HG03460 (cell line): ENCODE measurements at regions not wholly inside any gene's neighbourhood (a gene's known extent, or its start where the extent isn't known, plus 50 kb on each side); places are given as distances from the start of the nearest gene placed in this dataset.

ENCODE experiments used
- ATAC-seq: cut with Tn5 transposase; IDR thresholded peaks from one replicate; pipeline ENCODE4 v1.9.1; 2021; ENCODE audit not compliant: unreplicated experiment

DNA sequence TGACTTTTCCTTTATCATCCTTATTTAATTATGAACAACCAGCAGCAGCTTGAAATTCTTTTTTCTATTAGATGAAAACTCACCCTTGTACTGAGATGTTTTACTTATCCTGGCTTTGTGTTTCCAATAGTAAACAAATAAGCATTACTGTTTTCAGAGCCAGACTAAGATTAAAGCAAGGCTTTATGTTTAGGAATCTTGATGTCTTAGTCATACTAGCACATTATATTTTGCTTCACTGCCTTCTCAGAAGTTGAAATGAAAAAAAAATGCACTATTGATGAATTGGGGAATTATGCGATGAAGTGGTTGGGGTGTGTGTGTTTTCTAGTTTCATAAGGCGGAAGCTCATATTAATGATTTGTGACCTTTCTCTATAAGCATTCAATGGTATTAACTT lies 301.2 kb upstream of the E2F7 start:
- ATAC-seq, result no peak

DNA sequence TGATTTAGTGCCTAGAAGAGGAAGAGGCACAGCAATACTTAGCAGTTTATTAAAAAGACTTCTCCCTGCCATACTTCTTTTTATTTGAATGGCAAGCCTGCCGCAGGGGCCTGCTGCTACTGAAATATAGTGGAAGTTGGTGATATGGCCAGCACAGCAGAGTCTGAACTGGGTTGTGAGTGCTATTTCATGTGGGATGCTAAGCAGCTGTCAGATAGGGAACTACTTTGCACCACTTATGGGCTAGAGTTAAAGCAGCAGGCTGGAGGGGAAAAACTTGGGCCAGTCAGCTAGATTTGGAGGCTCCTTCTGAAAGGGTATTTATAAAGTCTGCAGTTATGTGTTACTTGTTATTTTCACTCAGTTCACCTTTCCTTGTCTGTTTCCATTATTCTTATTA lies 299.0 kb upstream of the E2F7 start:
- ATAC-seq, result no peak

DNA sequence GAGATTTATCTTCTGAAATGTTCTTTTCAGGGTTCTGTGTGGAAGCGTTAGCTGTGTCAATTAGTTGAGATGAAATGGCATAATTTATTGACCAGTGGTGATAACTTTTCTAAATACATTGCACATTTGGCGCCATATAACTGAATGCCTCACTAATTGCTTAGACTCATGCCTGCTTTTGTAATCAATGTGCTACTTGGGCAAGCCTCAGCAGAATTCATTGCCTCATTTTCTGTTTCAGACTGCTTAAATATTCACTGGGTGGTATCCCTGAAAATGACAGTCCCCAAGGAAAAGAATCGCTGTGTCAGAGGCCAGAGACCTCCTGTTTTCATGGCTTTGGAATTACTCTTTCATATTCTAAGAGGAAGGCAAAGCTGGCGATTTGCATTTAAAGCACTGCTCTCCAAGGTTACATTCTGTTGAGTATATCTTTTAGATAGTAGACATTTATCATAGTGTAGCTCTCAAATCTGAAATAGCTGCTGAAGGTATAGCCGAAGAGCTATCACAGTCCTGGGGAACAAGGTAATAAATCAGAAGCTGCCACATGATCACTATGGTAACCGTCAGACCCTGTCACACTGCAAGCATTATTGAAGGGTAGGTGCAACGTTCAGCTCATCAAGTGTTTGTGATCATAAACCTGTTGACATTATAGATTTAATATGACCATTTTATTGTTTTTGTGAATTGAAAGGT lies 297.3 kb upstream of the E2F7 start:
- no peak for ATAC-seq

DNA sequence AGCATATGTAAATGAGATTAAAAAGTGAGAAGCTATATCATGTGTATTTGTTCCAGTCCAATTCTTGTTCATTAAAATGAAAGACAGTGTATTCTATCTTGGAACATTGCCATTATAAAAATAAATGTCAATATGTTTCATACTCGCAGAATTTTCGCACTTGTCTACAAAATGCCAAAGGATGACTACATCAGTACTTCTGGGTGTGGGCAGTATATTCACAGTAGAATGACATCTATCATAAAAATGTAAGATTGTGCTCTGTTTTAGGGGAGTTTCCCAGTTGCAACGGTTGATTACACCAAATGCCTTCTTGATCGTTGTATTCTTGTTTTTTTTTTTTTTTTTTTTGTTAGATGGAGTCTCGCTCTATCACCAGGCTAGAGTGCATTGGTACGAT lies 292.3 kb upstream of the E2F7 start:
- ATAC-seq, result no peak

DNA sequence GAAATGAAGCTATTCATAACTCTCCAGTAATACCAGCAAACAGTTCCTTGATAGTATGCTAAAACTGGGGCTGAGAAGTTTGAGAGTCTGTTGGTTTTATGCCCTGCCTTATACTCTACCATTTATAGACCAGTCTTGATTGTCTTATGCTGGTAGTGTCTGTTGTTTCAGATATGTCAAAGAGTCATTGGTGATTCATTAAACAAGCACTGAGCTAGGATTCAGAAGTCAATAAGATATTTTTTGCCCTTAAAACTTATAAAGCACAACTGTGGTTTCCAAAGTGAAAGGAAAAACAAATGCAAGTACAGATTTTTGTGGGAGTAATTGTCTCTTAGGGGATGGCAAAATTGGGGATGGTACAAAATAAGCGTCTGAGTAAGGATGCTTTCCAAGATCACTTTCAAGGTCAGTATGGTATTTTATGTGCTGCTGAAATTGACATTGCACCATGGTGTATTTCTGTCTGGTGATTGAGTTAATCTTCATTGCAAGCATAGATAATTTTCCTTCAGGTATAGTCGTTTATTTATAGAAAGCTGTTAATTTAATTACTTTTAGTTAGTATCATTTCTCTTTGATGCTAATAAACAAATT lies 289.5 kb upstream of the E2F7 start:
- no peak for ATAC-seq

DNA sequence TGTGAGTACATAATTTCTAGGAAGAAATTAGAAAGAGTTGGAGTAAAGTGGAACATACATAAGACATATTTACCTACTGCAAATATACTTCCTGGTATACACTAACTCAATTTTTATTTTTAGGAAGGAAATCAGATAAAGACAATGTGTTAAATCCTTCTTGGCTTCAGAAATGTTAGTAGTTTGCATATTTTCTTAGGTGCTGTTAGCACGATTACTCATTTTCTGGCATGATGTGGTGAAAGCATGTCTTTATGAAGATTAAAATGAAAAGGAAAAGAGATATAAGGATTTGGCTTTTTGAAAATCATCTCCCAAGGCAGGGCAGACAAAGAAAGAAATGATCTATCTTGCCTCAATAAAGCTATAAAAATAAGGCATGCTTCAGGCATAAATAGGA lies 287.6 kb upstream of the E2F7 start:
- ATAC-seq, result no peak

DNA sequence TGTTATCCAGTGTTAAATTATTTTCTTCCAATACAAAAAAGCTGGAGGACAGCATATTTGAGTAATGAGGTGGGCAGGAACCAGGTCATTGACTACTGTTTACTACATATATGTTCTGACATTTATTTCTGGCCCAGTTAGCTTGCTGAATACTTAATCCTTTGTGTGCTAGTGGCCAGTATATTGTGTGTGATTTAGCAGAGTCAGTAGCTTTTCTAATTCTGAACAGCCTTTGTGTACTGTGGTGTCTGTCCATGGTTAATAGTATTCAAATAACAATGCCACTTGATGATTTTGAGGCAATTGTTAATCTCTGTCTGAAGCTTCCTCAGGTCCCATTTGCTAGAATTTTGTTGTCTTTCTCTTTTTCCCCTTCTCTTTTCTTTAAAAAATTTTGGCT lies 286.5 kb upstream of the E2F7 start:
- no peak for ATAC-seq

DNA sequence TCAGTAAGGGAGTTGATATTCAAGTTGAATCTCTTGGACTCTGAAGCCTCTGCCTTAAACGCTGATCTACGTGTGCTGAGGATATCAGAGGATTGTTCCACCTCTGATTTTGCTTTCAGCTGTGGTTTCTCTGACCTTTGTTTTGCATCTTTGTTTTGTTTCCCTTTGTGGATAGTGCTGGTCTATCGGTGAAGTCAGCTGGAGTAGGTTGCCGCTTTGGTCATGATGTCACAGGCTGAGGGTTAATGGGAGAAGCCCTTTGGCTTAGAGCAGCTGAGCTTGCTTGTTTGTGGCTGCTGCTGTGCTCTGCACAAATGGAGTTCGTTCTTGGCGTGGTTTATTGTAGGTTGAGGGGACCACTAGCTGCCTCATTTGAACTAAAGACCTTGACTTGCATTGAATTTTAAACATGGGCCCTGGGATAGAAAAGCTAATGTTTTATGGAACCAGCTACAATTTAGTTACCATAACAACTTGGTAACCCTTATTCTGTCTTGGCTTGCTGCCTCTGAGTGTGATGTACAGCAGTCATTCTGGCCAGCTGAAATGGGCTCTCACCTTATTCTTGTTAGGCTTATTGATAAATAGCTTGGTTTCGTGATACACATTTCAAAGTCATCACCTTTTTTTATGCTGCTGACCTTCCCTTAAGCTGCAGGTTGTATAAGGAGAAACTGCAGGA lies 284.5 kb upstream of the E2F7 start:
- no peak for ATAC-seq

DNA sequence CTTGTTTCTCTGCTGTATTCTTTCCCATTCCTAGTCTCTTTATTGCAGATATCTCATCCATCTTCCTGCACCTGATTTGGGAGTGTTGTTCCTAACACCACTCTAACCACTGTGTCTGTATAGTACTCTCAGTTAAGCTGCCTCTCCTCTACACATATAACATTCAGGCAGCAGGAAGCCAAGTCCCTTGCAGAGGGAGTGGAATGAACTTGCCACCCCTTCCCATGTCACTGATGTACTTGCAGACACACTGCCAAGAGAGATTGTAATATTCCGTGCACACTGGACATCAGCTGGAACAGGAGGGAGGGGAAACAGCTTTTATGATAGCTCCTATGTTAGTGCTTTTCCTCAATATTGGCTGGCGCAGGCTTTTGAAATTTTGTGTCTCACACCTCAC lies 281.6 kb upstream of the E2F7 start:
- ATAC-seq, result no peak

DNA sequence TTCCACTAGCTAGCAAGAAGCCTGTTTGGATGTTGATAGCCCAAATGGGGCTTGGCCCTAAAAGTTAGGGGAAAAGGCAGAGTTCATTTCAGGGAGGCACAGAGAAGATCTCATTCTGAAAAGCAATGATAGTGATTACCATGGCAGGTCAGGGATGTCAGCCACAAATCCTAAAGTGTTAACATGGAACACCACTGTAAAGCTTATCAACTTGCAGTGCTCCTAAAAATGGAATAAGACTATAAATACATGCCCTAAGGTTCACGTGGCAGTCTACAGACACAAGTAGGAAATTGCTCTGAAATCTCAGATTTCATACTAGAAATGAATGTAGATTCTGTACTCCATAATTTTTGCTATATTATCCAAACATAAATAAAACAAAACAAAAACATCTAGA lies 280.0 kb upstream of the E2F7 start:
- ATAC-seq, result no peak

DNA sequence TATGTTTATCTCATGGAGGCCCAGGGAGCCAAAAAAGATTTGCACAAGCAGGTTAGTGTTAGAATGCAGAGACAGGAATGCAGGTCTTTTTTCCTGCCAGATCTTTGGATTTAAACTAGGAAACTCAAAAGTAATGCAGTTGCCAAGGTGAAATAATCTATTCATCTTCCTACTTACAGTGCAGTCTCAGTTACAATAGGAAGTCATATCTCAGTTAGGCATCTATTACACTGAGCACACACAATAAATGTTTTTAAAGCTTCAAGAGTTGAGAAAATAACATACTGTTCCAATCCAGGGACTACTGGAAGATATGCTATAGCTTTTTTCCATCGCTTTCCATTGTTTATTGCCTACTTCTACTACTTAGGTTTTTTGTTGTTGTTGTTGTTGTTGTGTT lies 279.3 kb upstream of the E2F7 start:
- ATAC-seq, result no peak

DNA sequence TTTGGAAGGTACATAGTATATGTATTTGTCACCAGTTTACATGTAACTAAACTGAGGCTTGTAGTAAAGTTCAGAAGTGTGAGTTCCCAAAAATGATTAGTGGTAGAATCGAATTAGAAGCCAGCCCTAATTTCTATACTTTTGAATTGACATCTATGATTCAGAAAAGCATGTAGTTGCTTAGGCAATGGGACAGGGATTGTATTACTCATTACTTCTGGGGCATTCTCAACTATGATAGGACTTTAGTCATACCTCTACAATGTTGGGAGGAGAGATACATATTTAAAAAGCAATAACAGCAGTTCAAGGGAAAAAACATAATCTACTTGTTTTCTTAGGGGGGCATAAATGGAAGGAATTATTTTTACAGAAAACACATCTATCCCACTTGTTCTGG lies 277.9 kb upstream of the E2F7 start:
- no peak for ATAC-seq

DNA sequence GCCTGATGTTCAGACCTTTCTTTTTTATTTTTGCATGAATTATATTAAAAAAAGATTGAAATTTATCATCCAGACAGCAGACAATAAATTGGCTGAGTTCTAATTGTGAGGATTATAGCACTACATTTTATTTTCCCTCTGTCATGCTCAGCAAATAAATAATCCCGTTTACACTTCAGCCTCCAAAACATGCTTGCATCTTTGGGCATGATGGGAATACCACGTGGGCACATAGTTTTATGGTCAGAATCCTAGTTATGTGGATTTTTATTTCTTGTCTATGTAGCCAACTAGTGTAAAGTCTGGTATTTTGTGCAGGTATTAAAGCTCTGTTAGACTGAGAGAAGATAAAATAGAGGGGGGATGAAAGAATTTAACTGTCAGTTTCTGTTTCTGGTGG lies 276.9 kb upstream of the E2F7 start:
- no peak for ATAC-seq

DNA sequence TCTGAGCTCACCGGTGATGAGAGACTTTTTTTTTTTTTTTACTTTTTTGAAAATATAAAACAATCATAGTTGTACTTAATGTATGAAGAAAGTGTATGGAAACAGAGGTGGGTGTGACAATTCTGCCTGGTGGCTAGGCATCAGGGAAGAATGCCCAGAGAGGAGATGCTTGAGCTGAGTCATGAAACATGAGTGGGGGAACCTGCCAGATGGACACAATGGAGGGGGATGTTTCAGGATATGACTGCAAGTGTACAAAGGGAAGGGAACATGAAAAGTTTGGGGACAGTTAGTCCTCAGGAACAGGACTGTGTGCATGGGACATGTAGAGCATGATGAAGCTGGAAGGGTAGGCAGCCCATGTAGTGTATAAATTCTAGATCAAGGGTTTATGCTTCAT lies 274.2 kb upstream of the E2F7 start:
- ATAC-seq, result no peak

DNA sequence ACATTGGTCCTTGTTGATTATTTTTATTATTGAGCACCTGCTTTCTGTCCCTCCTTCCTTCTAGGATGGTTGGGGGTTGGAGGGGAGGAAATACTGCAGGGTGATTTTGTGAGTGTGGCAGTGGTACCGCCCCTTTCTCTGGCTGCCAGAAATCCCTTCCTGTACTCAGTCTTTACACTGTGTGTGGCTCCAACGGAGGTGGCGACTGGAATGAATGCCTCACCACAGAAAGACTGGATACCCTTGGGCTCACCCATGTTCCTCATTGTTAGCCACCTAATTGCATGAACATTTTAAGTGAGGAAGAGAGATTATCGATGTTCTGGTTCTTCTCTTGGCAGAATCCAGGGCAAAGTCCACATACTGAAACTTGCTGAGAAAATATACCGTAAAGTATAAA lies 272.0 kb upstream of the E2F7 start:
- no peak for ATAC-seq

DNA sequence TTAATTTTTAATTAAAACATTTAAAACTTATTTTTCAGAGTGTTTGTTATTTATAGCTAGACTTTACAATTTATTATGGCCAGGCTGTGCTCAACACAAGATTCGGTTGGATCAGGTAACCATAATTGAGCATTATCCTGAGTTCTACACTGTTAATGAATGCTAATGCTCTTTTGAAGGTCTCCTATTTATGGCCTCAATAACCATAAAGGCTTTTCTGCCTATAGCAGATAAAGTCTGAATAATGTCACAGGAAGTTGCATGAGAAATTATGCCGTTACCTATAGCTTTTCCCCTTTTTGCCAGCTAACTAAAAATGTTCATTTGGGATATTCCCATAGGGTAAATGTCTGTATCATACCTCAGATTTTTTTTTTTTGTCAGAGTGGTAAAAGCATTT lies 269.4 kb upstream of the E2F7 start:
- ATAC-seq, result no peak

DNA sequence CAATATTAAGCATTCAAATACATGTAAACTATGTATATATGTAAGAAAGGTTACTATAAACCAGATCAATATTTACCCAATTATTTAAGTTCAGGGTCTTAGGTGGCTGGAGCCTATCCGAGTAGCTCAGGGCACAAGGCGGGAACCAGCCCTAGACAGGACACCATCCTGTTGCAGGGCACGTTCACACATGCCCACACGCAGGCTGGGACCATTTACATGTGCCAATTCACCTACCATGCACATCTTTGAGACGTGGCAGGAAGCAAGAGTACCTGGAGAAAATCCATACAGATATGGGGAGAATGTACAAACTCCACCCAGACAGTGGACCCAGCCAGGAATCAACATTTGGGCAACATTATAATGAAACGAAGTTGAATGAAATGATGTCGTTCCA lies 263.0 kb upstream of the E2F7 start:
- ATAC-seq, result no peak

DNA sequence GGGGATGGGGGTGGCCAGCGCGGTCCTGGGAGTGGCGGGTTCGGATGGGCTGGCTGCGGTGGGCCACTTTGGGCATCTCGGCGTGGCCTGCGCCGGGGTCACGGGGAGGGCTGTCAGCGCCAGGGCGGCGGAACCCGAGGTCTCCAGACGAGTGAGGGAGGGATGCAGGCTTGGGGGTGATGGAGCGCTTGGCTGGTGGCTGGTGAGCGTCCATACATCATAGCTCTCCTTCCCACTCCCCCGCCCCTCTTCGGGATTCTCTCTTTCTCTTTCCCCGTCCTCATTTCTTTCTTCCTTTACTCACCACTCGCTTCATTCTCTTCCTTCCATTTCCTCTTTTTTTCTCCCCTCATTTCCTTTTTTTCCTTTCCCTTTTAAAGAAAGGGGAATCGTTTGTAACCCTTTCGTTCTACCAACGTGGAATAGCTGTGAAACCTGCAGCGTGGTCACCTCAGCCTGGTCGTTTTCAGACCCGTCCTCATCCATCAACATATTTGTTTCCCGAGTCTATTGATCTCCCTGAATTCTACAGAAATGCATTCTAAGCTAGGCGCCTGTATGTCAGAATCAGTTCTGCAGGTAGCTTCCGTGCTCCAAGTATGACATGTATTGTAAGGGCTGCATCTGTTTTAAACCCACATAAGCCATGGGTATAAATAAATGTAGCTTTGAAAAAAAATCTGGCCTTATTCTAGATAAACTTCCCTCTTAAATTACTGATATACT lies 260.3 kb upstream of the E2F7 start:
- no peak for ATAC-seq

DNA sequence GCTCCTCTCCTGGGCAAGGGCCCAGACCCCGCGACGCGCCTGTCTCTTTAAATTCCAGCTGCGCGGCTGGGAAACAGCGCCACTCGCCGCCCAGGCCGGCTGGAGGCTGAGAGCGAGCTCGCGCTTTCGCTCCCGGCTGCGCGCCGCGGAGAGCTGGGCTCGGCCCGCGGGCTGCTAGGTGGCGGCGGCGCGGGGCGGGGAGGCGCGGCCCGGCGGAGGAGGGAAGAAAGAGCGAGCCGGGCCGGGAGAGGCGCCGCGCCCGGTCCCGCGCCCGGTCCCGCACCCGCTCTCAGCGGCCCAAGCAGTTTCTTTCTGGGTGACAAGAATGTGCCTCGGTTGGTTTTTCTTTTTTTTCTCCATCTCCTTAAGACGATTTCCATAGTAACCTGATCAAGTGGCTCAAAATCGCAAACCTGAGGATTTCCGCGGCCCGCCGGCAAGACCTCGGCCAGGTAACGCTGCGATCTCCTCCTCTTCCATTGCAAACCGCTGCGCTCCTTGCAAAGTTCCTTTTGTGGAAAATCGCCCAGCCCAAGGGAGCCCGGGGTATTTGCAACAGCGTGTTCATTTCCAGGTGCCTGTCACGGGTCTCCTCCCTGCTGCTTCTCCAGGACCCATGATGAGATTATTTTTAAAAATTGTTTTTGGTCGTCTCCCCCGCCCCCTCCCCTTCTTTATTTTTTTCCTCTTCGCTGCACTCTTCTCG lies 259.5 kb upstream of the E2F7 start:
- ATAC-seq, result peak; percentile 88

DNA sequence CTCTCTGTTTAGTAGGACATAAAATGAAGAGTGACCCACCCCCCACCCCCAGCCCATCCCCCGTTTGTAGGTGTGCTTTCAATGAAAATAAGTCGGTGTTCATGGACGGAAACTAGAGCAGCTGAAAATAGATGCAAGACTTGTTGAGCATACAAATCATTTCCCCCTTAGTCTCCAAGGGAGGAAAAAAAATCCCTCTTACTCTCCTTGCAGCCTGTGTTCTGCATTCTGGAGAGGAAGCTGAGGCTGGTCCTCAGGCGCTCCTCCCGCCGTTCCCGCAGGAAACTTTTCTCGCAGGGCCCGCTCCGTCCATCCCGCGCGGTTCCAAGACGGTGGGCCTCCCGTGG lies 259.0 kb upstream of the E2F7 start:
- no peak for ATAC-seq

DNA sequence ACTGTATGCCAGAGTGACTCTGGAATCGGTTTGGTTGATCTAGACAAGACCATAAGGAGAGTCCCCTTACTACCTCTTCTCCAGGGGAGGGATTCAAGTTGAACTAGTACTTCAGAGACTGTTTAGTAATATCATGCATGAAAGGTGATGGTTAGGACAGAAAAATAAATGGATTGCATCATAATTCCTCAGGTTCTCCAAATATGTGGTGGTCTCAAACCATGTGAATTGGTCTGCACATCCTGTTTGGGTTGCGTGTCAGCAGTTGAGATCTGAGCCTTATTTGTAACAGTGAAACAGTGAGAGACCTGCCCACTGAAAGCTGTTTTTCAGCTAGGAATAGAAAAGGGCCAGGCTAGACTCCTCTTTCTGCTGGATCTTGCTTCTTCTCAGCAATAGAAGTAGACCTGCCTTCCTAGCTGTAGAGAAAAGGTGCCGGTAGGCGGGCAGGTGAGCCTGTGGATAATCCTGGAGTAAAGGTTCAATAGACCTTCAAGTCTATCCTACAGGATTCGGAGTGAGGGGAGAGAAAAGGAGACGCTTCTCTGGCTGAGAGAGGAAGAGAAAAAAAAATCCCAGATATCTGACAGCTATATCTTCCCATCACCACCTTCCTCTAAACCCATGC lies 258.5 kb upstream of the E2F7 start:
- ATAC-seq, result no peak
